SJCRH30 (cell line): ENCODE measurements at regions not wholly inside any gene's neighbourhood (a gene's known extent, or its start where the extent isn't known, plus 50 kb on each side); places are given as distances from the start of the nearest gene placed in this dataset.

Experiments used
- DNase-seq, 2 experiments: peaks; one replicate each; pipeline ENCODE4 v3.0.0-alpha.2; 2015 to 2020
- H3K27ac ChIP-seq: fragments of 250-450 bp; sonication (Bioruptor Pico); 2 replicates; pipeline ENCODE4 v1.5.1; 2020; ENCODE audit warnings: mild to moderate bottlenecking, moderate library complexity
- H3K27me3 ChIP-seq: fragments of 250-450 bp; sonication (Bioruptor Pico); 2 replicates; pipeline ENCODE4 v1.5.1; 2020; ENCODE audit warnings: mild to moderate bottlenecking, moderate library complexity
- H3K36me3 ChIP-seq: fragments of 250-450 bp; sonication (Bioruptor Pico); 2 replicates; pipeline ENCODE4 v1.5.1; 2020; ENCODE audit warnings: mild to moderate bottlenecking, moderate library complexity
- H3K4me1 ChIP-seq: fragments of 250-450 bp; sonication (Bioruptor Pico); 2 replicates; pipeline ENCODE4 v1.5.1; 2020; ENCODE audit warnings: mild to moderate bottlenecking, moderate library complexity
- H3K4me3 ChIP-seq: fragments of 250-450 bp; sonication (Bioruptor Pico); 2 replicates; pipeline ENCODE4 v1.5.1; 2020; ENCODE audit warnings: mild to moderate bottlenecking, moderate library complexity
- H3K9me3 ChIP-seq: fragments of 250-450 bp; sonication (Bioruptor Pico); replicated peaks from 2 replicates; pipeline ENCODE4 v1.5.1; 2020; ENCODE audit warnings: mild to moderate bottlenecking, moderate library complexity

DNA sequence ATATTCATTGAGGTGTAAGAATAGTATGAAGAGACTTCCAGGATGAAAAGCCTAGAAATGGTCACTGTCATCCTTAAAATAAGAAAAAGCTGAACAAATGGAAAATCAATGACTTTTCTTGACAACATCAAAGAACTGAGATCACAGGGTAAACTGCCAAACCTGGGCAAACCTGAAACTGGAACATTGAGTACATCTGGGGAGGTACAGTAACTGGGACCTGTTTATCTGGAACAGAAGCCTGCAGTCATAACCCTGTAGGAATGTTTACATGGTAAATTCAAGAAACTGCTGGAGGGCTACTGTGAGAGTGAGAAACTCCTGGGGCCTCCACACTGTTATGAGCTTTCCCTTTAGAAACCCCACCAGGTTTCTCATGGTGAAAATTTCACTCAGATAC, 130.1 kb upstream of the PIRT start:
- DNase-seq: no peak
- no peaks in the 10 kb centered on the region for H3K9me3 ChIP-seq
- no peaks in the 10 kb centered on the region for H3K27me3 ChIP-seq
- H3K27ac ChIP-seq: no peak overlapping the region
- H3K4me1 ChIP-seq: no peaks in the 10 kb centered on the region
- no peaks in the 10 kb centered on the region for H3K36me3 ChIP-seq
- H3K4me3 ChIP-seq: no peak overlapping the region

DNA sequence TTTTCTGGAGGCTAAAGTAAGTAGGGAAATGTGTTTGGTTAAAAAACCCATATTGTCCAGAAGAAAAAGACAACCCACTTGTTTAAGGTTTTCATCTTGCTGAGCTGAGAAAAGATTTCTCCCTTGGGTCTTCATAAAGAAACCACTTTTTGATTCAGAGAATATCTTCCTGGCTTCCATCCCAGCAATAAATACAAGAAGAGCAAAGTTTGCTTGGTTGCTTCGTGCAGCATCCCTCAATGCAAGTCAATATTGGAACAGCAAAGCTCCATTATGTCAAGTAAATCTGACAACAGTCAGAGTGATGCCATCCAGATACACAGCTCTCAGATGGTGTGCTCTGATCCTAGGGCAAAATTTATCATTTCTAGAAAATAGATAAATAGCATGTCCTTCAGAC, 118.9 kb upstream of the PIRT start:
- no peak overlapping the region for H3K4me3 ChIP-seq
- DNase-seq: no peak
- H3K4me1 ChIP-seq: no peaks in the 10 kb centered on the region
- no peaks in the 10 kb centered on the region for H3K9me3 ChIP-seq
- no peaks in the 10 kb centered on the region for H3K27me3 ChIP-seq
- no peaks in the 10 kb centered on the region for H3K36me3 ChIP-seq
- no peak overlapping the region for H3K27ac ChIP-seq

DNA sequence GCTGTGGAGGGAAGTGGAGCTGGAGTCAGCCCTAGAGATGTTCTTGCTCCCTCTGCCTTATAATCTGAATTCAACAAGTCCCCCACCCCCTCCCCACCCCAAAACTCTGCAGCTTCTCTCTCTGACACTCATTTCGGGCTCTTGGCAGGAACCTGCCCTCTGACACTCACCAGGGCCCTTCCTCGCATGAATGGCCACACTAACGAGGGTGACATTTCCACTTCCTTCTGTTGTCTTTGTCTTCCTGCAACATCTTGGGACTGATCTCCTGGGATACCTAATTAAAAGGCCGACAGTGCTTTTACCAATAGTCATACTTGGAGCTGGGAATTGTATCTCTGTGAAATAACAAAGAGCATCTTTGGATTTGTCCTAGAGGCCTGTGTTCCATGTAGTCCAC, 106.9 kb upstream of the PIRT start:
- Histone ChIP-seq H3K4me1 (no peaks in the 10 kb centered on the region), H3K27me3 (no peaks in the 10 kb centered on the region), H3K9me3 (no peaks in the 10 kb centered on the region), H3K4me3 (no peak overlapping the region), H3K27ac (no peak overlapping the region), H3K36me3 (no peaks in the 10 kb centered on the region)
- no peak for DNase-seq

DNA sequence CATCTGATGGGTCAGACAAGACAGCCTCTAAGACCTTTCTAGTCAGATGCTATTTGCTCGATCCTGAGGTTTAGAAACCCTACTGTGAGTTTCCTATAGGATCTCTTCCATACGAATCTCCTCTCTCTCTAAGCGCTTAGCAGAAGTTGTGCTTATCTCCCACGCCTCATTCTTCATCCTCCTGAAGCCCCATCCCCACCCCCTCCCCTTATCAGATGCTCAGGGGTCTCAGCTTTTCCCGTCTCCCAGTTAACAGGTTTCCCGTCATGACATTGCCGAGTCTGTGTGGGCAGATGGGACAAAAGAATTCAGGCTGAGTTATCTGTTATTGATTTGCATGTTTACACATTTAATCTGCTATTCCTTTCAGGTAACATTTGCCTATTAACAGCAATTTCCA, 99.0 kb upstream of the PIRT start:
- Histone ChIP-seq H3K36me3 (no peaks in the 10 kb centered on the region), H3K4me1 (no peaks in the 10 kb centered on the region), H3K4me3 (no peak overlapping the region), H3K27me3 (no peaks in the 10 kb centered on the region), H3K27ac (no peak overlapping the region), H3K9me3 (no peaks in the 10 kb centered on the region)
- no peak for DNase-seq

DNA sequence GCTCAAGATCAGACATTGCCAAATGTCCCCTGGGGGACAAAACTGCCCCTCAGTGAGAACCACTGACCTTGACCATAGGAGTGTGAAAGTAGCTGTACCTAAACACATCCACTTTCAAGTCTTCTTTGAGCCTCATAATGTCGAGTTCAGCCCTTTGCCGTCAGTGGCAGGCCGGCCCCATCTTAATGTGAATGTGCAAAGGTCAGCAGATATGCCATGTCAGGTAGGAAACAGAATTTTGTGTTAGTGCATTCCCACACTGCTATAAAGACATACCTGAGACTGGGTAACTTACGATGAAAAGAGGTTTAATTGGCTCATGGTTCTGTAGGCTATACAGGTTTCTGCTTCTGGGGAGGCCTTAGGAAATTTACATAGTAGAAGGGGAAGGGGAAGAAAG, 95.1 kb upstream of the PIRT start:
- H3K36me3 ChIP-seq: no peaks in the 10 kb centered on the region
- no peak for DNase-seq
- no peaks in the 10 kb centered on the region for H3K27me3 ChIP-seq
- H3K9me3 ChIP-seq: no peaks in the 10 kb centered on the region
- no peaks in the 10 kb centered on the region for H3K4me1 ChIP-seq
- H3K4me3 ChIP-seq: no peak overlapping the region
- no peak overlapping the region for H3K27ac ChIP-seq

DNA sequence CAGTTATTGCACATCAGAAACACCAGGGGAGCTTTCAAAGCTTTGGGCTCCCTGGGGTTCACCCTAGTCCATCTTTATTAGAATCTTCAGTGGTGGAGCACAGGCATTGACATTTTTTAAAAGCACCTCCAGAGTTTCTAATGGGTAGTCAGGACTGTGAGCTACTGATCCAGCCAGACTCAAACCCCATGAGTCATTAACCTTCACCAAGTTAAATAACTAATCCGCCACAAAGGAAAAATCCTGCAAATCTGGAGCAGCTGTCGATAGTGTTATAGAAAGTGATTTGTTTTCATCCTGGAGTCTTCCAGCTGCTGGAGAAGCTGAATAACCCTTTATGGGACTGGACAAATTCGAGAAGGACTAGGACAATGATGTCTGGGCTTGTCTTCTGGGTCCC, 93.2 kb upstream of the PIRT start:
- Histone ChIP-seq H3K36me3 (no peaks in the 10 kb centered on the region), H3K27me3 (no peaks in the 10 kb centered on the region), H3K4me3 (no peak overlapping the region), H3K27ac (no peak overlapping the region), H3K9me3 (no peaks in the 10 kb centered on the region), H3K4me1 (no peaks in the 10 kb centered on the region)
- peak in 1 of 2 experiments; percentile 10 for DNase-seq

DNA sequence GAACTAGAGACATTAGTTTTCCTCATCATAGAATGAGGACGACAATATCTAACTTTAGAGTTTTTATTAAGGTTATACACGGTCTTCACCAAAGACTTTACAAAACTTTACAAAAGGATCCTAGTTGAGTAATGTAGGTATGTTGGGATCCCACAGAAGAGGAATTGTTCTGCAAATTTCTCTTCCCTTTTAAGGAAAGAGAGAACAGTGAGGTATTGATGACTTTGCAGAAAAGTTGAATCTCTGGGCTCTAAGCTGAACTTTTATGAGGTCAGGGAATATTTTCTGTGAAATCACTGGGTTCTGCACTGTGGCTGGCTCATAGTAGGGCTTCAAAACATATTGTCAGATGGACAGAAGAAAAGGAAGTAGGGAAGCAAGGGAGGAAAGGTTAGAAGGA, 89.8 kb upstream of the PIRT start:
- H3K9me3 ChIP-seq: no peaks in the 10 kb centered on the region
- H3K27me3 ChIP-seq: no peaks in the 10 kb centered on the region
- no peak for DNase-seq
- H3K4me3 ChIP-seq: no peak overlapping the region
- H3K36me3 ChIP-seq: no peaks in the 10 kb centered on the region
- H3K27ac ChIP-seq: no peak overlapping the region
- no peaks in the 10 kb centered on the region for H3K4me1 ChIP-seq

DNA sequence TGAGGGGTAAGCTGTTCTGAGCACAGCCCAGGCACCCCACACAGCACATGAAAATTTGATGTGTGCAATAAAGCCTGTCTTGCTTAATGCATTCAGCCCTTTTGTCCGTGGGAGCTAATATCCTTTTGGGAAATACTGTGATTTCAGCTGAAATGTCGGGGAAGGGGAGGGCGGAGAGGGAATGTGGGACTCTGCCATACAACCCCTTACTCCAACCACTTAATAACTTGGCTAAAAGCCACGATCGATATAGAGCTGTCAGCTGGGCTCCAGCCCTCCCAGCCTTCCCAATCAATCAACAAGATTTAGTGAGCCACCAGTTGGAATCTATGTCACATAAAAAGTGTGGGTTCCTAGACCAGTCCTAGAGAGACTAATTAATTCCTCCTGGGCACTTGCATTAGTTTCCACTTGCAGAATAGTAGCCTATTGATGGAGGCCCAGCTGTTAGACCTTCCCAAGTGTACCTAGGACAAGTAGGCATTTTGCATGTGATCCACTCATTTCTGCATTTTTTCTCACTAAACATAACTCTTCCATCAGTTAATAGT, 82.7 kb upstream of the PIRT start:
- no peaks in the 10 kb centered on the region for H3K4me1 ChIP-seq
- H3K27ac ChIP-seq: no peak overlapping the region
- no peak overlapping the region for H3K4me3 ChIP-seq
- no peaks in the 10 kb centered on the region for H3K36me3 ChIP-seq
- DNase-seq: no peak
- no peaks in the 10 kb centered on the region for H3K9me3 ChIP-seq
- H3K27me3 ChIP-seq: no peaks in the 10 kb centered on the region

DNA sequence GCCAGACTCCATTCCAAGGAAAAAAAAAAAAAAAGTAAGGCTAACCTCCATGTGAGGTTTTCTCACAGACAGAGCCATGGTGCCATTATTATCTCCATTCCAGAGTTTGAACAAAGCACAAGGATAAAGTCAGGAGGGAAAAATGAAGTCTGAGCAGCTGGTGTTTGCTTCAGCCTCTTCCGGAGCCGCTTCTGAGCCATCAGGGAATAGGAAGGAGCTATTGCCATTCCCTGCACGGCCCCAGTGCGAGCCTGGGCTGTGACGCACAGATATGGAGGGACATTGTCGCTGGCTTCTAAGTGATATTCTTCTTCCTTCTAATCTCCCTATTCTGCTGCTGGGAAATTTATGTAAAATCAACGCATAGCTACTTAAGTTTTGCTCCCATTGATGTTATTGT, 69.5 kb upstream of the PIRT start:
- no peak overlapping the region for H3K27ac ChIP-seq
- no peaks in the 10 kb centered on the region for H3K4me1 ChIP-seq
- no peaks in the 10 kb centered on the region for H3K9me3 ChIP-seq
- DNase-seq: no peak
- no peaks in the 10 kb centered on the region for H3K27me3 ChIP-seq
- no peak overlapping the region for H3K4me3 ChIP-seq
- H3K36me3 ChIP-seq: no peaks in the 10 kb centered on the region

DNA sequence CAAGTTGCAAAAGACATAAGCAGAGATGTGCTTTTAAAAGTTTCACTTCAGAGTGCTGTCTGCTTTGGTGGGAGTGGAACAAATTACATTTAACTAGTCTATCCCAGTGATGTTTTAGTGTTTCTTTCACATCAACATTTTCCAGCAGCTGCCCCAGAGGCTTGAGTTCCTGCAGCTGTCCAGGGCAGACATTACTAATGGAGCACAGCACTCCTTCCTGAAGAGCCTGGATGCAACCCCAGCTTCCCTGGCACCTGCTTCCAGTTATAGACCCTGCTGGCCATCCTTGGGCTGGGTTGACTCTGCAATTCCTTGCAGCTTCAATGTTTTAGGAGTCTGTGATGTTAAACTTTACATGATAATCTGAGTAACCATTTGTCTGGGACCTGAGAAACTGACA, 61.4 kb upstream of the PIRT start:
- Histone ChIP-seq H3K4me3 (no peak overlapping the region), H3K27me3 (no peaks in the 10 kb centered on the region), H3K9me3 (no peaks in the 10 kb centered on the region), H3K4me1 (no peaks in the 10 kb centered on the region), H3K36me3 (no peaks in the 10 kb centered on the region), H3K27ac (no peak overlapping the region)
- DNase-seq: peak; percentile 29 to 47

DNA sequence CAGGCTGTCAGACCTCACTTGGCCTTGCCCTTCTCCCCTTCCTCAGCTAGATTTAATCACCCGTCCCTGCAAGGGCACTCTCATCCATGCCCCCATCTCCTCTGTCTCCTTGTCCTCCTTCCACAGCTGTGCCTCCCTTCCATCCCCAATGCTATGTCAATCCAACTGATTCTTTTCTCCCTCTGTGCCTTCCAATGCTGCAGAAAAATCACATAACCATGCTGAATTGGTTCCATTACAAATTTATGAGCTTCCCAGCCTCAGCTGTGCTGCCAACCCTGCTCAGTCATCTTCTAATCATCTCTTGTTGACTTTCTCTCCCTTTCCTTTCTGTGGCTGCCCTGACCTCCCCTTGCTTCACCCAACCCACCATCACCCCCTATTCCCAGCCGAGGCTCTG, 56.3 kb upstream of the PIRT start:
- DNase-seq: no peak
- Histone ChIP-seq H3K9me3 (no peaks in the 10 kb centered on the region), H3K4me1 (no peaks in the 10 kb centered on the region), H3K27me3 (no peaks in the 10 kb centered on the region), H3K36me3 (no peaks in the 10 kb centered on the region), H3K27ac (no peak overlapping the region), H3K4me3 (no peak overlapping the region)

DNA sequence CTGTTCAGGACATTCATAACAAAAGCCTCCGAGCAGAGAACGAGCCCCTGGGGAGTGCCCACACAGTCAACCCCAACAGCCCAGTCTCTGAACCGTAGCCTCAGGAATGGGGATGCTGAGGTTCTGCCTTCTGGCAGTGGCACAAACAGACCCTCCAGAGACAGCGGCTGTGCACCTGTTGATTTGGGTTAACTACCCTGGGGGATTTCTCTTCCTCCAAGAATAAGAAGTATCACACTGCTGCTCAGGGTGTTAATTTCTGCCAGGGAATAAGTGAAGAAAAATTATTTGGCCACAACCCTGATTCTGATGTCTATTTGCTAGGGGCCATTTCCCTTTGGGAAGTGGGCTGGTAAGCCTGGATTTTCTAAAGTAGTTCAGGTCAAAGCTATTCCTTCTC, 51.0 kb upstream of the PIRT start:
- H3K27ac ChIP-seq: no peak overlapping the region

More for the DNA sequence above, 51.0 kb upstream of the PIRT start:
- Histone ChIP-seq H3K27me3 (no peaks in the 10 kb centered on the region), H3K36me3 (no peaks in the 10 kb centered on the region), H3K4me3 (no peak overlapping the region), H3K9me3 (no peaks in the 10 kb centered on the region), H3K4me1 (no peaks in the 10 kb centered on the region)
- DNase-seq: peak in 1 of 2 experiments; percentile 2
